Hepatocyte (in vitro differentiated cells): ENCODE measurements at regions not wholly inside any gene's neighbourhood (a gene's known extent, or its start where the extent isn't known, plus 50 kb on each side); places are given as distances from the start of the nearest gene placed in this dataset.

Source experiments
- DNase-seq: peaks from one replicate; pipeline ENCODE4 v3.0.0-alpha.2; 2016; ENCODE audit warnings: low spot score
- H2AFZ ChIP-seq: fragments of 200-600 bp; sonication (generic); 2 replicates; pipeline ENCODE4 v1.6.0; 2016; ENCODE audit warnings: antibody characterized with exemption, mild to moderate bottlenecking
- H3K27ac ChIP-seq: fragments of 200-600 bp; sonication (generic); 2 replicates; pipeline ENCODE4 v1.5.1; 2016; ENCODE audit warnings: mild to moderate bottlenecking
- H3K27me3 ChIP-seq: fragments of 200-600 bp; sonication (generic); 2 replicates; pipeline ENCODE4 v1.6.1; 2016
- H3K36me3 ChIP-seq: fragments of 200-600 bp; sonication (generic); replicated peaks from 2 replicates; pipeline ENCODE4 v1.5.1; 2016; ENCODE audit warnings: low read depth; ENCODE audit not compliant: insufficient read depth
- H3K4me1 ChIP-seq: fragments of 200-600 bp; sonication (generic); 2 replicates; pipeline ENCODE4 v1.5.1; 2016; ENCODE audit warnings: mild to moderate bottlenecking, moderate library complexity; ENCODE audit not compliant: insufficient read depth
- H3K4me2 ChIP-seq: fragments of 200-600 bp; sonication (generic); 2 replicates; pipeline ENCODE4 v1.6.0; 2016
- H3K4me3 ChIP-seq: fragments of 200-600 bp; sonication (generic); 2 replicates; pipeline ENCODE4 v1.5.1; 2016; ENCODE audit warnings: mild to moderate bottlenecking
- H3K79me2 ChIP-seq: fragments of 200-600 bp; sonication (generic); 2 replicates; pipeline ENCODE4 v1.6.0; 2017; ENCODE audit warnings: mild to moderate bottlenecking
- H3K9me2 ChIP-seq: fragments of 200-600 bp; sonication (generic); replicated peaks from 2 replicates; pipeline ENCODE4 v1.6.0; 2017; ENCODE audit warnings: mild to moderate bottlenecking; ENCODE audit not compliant: insufficient read depth
- H3K9me3 ChIP-seq: fragments of 200-600 bp; sonication (generic); 2 replicates; pipeline ENCODE4 v1.5.1; 2016; ENCODE audit warnings: low read depth, mild to moderate bottlenecking
- H4K20me1 ChIP-seq: fragments of 200-600 bp; sonication (generic); 2 replicates; pipeline ENCODE4 v1.6.0; 2016; ENCODE audit warnings: mild to moderate bottlenecking; ENCODE audit not compliant: insufficient read depth, poor library complexity, severe bottlenecking
- EZH2 ChIP-seq: fragments of 200-600 bp; sonication (generic); IDR thresholded peaks from 2 replicates; pipeline ENCODE4 v1.6.1; 2016; ENCODE audit warnings: antibody characterized with exemption, mild to moderate bottlenecking, borderline replicate concordance
- EZH2phosphoT487 ChIP-seq: fragments of 200-600 bp; sonication (generic); IDR thresholded peaks from one replicate; pipeline ENCODE4 v1.6.1; 2018; ENCODE audit warnings: antibody characterized with exemption, mild to moderate bottlenecking, low read depth, moderate library complexity; ENCODE audit not compliant: unreplicated experiment, severe bottlenecking
- WGBS: methylation state at CpG from one replicate; pipeline ENCODE4 v1.1.6; 2016; ENCODE audit warnings: low lambda C conversion rate; ENCODE audit errors: missing lambda C conversion rate; 5-methylcytosine and 5-hydroxymethylcytosine counted together
- TF ChIP-seq, protein P1 (sequence below): fragments of 200-600 bp; sonication (generic); IDR thresholded peaks from 2 replicates; pipeline ENCODE4 v1.5.1; 2016; ENCODE audit warnings: antibody characterized with exemption, mild to moderate bottlenecking; ENCODE audit not compliant: poor library complexity

DNA sequence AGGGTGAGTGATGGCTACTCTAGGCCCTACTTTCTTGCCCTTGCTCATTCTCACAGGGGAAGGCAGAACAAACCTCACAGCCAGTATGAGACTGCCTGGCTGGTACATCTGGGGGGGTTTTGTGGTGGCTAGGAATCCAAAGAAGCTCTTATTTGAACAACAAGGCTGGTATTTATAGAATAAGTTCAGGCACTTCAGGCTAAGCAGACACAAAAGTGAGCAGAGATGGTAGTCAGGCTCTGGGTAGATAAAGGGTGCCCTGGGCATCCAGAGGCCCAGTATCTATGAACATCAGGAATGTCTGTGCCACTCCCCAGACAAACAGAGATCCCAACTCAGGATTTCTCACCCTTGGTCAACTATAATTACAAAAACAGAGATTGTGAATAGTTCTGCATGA is 57.2 kb upstream of the RTN4 start:
- no peak for DNase-seq

DNA sequence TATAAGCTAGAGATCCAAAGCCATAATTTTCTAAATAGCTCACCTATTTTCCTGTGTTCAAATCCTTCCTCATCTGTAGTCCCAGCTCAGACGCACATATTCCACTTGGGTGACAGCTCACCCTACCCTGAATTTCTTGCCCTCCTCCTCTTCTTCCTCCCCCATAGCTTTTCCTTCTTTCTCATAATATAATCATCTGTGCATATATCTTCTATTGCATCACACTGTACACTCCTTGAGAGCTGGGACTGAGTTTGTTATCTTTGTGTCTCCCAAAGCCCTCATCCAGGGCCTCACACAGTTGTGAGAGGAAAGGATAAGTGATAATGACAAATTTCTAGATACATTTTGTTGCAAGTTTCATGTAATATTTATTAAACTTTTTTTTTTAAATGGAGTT is 55.9 kb upstream of the RTN4 start:
- 100% methylated on average over 1 of the region's 1 CpG for WGBS
- H3K4me1 ChIP-seq = peaks cover 33% of the 10 kb centered on the region
- no peaks in the 10 kb centered on the region for H3K9me3 ChIP-seq
- H3K79me2 ChIP-seq = no peaks in the 10 kb centered on the region
- no peaks in the 10 kb centered on the region for H3K36me3 ChIP-seq
- TF ChIP-seq EZH2phosphoT487 = no peak
- TF ChIP-seq EZH2 = no peak
- TF ChIP-seq, protein P1, sequence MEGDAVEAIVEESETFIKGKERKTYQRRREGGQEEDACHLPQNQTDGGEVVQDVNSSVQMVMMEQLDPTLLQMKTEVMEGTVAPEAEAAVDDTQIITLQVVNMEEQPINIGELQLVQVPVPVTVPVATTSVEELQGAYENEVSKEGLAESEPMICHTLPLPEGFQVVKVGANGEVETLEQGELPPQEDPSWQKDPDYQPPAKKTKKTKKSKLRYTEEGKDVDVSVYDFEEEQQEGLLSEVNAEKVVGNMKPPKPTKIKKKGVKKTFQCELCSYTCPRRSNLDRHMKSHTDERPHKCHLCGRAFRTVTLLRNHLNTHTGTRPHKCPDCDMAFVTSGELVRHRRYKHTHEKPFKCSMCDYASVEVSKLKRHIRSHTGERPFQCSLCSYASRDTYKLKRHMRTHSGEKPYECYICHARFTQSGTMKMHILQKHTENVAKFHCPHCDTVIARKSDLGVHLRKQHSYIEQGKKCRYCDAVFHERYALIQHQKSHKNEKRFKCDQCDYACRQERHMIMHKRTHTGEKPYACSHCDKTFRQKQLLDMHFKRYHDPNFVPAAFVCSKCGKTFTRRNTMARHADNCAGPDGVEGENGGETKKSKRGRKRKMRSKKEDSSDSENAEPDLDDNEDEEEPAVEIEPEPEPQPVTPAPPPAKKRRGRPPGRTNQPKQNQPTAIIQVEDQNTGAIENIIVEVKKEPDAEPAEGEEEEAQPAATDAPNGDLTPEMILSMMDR = no peak
- no peak for DNase-seq
- no peak overlapping the region for H3K4me2 ChIP-seq
- H3K27me3 ChIP-seq = no peaks in the 10 kb centered on the region
- H2AFZ ChIP-seq = no peak overlapping the region
- no peaks in the 10 kb centered on the region for H3K9me2 ChIP-seq
- H3K4me3 ChIP-seq = no peak overlapping the region
- H3K27ac ChIP-seq = no peak overlapping the region
- no peaks in the 10 kb centered on the region for H4K20me1 ChIP-seq

More for the DNA sequence above, 57.2 kb upstream of the RTN4 start:
- no peak overlapping the region for H3K4me2 ChIP-seq
- TF ChIP-seq EZH2 = no peak
- TF ChIP-seq, protein P1 = no peak
- TF ChIP-seq EZH2phosphoT487 = no peak
- H3K9me2 ChIP-seq = no peaks in the 10 kb centered on the region
- peak overlapping the region; percentile 82 for H3K27ac ChIP-seq
- H3K36me3 ChIP-seq = no peaks in the 10 kb centered on the region
- no peaks in the 10 kb centered on the region for H3K9me3 ChIP-seq
- H4K20me1 ChIP-seq = no peaks in the 10 kb centered on the region
- no peak overlapping the region for H2AFZ ChIP-seq
- no peaks in the 10 kb centered on the region for H3K27me3 ChIP-seq
- peaks cover 45% of the 10 kb centered on the region for H3K4me1 ChIP-seq
- no peak overlapping the region for H3K4me3 ChIP-seq
- no peaks in the 10 kb centered on the region for H3K79me2 ChIP-seq

DNA sequence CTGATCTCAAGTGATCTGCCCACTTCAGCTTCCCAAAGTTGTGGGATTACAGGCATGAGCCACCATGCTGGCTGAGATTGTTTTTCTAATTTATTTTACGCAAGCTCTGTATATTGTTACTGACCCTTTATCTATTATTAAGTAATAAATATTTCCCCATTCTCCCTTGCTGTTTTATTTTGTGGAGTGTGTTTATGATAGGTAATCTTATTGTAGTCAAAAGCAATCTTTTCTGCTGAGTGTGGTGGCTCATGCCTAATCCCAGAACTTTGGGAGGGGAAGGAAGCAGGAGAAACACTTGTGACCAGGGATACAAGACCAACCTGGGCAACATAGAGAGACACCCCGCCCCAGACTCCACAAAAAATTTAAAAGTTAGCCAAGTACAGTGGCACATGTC is 55.2 kb upstream of the RTN4 start:
- no peak overlapping the region for H2AFZ ChIP-seq
- H3K4me3 ChIP-seq = no peak overlapping the region
- no peak overlapping the region for H3K4me2 ChIP-seq
- H3K36me3 ChIP-seq = no peaks in the 10 kb centered on the region
- peaks cover 31% of the 10 kb centered on the region for H3K4me1 ChIP-seq
- TF ChIP-seq, protein P1 = no peak
- no peak for TF ChIP-seq EZH2phosphoT487
- no peak for TF ChIP-seq EZH2
- H3K27ac ChIP-seq = no peak overlapping the region
- H3K27me3 ChIP-seq = no peaks in the 10 kb centered on the region
- H4K20me1 ChIP-seq = no peaks in the 10 kb centered on the region
- H3K9me2 ChIP-seq = no peaks in the 10 kb centered on the region
- DNase-seq = no peak
- no peaks in the 10 kb centered on the region for H3K9me3 ChIP-seq
- WGBS = 97% methylated on average over 2 of the region's 2 CpGs
- no peaks in the 10 kb centered on the region for H3K79me2 ChIP-seq

DNA sequence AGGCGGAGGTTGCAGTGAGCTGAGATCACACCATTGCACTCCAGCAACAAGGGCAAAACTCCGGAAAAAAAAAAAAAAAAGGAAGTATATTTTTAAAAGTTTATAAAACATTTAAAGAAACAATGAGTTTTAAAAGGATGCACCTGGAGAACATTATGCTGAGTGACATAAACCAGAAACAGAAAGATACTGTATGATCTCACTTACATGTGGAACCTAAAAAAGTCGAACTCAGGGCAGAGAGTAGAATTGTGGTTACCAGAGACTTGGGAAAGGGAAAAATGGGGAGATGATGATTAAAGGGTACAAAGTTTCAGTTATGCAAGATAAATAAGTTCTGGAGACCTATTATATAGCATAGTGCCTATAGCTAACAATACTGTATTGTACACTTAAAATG is 52.8 kb upstream of the RTN4 start:
- no peaks in the 10 kb centered on the region for H3K36me3 ChIP-seq
- TF ChIP-seq EZH2 = no peak
- TF ChIP-seq, protein P1 = no peak
- TF ChIP-seq EZH2phosphoT487 = no peak
- no peaks in the 10 kb centered on the region for H3K9me3 ChIP-seq
- no peaks in the 10 kb centered on the region for H3K79me2 ChIP-seq
- no peaks in the 10 kb centered on the region for H3K27me3 ChIP-seq
- no peak overlapping the region for H2AFZ ChIP-seq
- 76% methylated on average over 3 of the region's 3 CpGs for WGBS
- peaks cover 18% of the 10 kb centered on the region for H3K4me1 ChIP-seq
- no peak for DNase-seq
- H3K9me2 ChIP-seq = no peaks in the 10 kb centered on the region
- H3K27ac ChIP-seq = no peak overlapping the region
- no peak overlapping the region for H3K4me3 ChIP-seq
- H4K20me1 ChIP-seq = no peaks in the 10 kb centered on the region
- H3K4me2 ChIP-seq = no peak overlapping the region
